Mesothelial cell of epicardium (in vitro differentiated cells): ENCODE measurements at regions not wholly inside any gene's neighbourhood (a gene's known extent, or its start where the extent isn't known, plus 50 kb on each side); places are given as distances from the start of the nearest gene placed in this dataset.

Source experiments
- DNase-seq, 2 experiments: peaks; one replicate each; pipeline ENCODE4 v3.0.0; 2021; ENCODE audit warnings: low spot score in 2 of 2; ENCODE audit not compliant: unreplicated experiment in 2 of 2
- H3K27ac Mint-ChIP-seq: 2 replicates; pipeline ENCODE4 v1.8.0; 2021; ENCODE audit warnings: mixed read lengths
- H3K27me3 Mint-ChIP-seq: 2 replicates; pipeline ENCODE4 v1.8.0; 2021; ENCODE audit warnings: low read depth, mixed read lengths
- H3K36me3 Mint-ChIP-seq: 2 replicates; pipeline ENCODE4 v1.8.0; 2021; ENCODE audit warnings: mixed read lengths
- H3K4me1 Mint-ChIP-seq: 2 replicates; pipeline ENCODE4 v1.8.0; 2021; ENCODE audit warnings: mixed read lengths
- H3K4me3 Mint-ChIP-seq: 2 replicates; pipeline ENCODE4 v1.8.0; 2021; ENCODE audit warnings: mild to moderate bottlenecking, moderate library complexity, mixed read lengths
- H3K9me3 Mint-ChIP-seq: 2 replicates; pipeline ENCODE4 v1.8.0; 2021; ENCODE audit warnings: mixed read lengths
- CTCF ChIP-seq: fragments of 200-600 bp; sonication (generic); IDR thresholded peaks from one replicate; pipeline ENCODE4 v1.5.0; 2021; ENCODE audit warnings: antibody characterized with exemption; ENCODE audit not compliant: unreplicated experiment

DNA sequence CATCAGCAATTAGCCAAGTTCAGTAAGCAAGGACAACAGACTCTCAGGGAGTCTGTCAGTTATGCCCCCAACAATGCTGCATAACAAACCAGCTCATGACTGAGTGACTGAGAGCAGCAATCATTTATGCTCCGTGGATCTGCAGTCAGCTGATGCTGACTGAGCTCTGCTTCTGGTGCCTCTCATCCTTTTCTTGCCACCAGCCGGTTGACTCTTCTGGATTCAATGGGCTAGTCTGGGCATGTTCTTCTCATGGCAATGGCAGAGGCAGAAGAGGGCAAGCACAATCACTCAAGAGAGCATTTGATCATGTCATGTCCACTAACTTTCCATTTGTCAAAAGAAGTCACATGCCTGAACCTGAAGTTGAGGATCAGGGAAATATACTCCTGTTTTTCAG, 157.0 kb upstream of the NTRK2 start:
- no peaks in the 10 kb centered on the region for H3K36me3 Mint-ChIP-seq
- DNase-seq, result no peak
- TF ChIP-seq CTCF, result no peak
- H3K27me3 Mint-ChIP-seq, result no peaks in the 10 kb centered on the region
- H3K4me1 Mint-ChIP-seq, result peaks cover 3% of the 10 kb centered on the region
- H3K4me3 Mint-ChIP-seq, result no peak overlapping the region
- no peak overlapping the region for H3K27ac Mint-ChIP-seq
- H3K9me3 Mint-ChIP-seq, result peaks cover 15% of the 10 kb centered on the region

DNA sequence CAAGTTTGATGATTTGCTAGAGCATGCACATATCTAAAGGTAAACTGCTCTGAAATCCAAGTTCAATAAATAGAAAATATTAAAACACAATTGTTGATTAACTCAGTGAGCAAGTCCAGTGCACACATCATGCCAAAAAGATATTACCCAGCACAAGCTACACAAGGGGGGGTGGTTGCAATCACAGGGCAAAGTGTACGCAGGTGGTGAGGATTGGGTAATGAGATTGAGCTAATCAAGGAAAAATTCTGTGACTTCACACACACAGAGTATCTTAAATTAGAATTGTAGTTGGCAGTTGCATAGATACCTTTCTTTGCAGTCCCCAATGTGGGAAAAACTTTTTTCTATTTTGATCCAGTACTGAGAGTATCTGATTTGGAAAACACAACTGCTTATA, 156.1 kb upstream of the NTRK2 start:
- Mint-ChIP-seq H3K9me3 (peaks cover 15% of the 10 kb centered on the region), H3K36me3 (no peaks in the 10 kb centered on the region), H3K4me1 (peaks cover 3% of the 10 kb centered on the region), H3K4me3 (no peak overlapping the region), H3K27me3 (no peaks in the 10 kb centered on the region), H3K27ac (no peak overlapping the region)
- no peak for DNase-seq
- TF ChIP-seq CTCF, result no peak

- DNase-seq, result no peak
- Mint-ChIP-seq H3K36me3 (no peaks in the 10 kb centered on the region), H3K27me3 (no peaks in the 10 kb centered on the region), H3K9me3 (peaks cover 14% of the 10 kb centered on the region), H3K27ac (no peak overlapping the region), H3K4me3 (no peak overlapping the region), H3K4me1 (peaks cover 3% of the 10 kb centered on the region)
- no peak for TF ChIP-seq CTCF
These were observed 155.6 kb upstream of the NTRK2 start for GRCh38 chr9:84513979-84514378.

DNA sequence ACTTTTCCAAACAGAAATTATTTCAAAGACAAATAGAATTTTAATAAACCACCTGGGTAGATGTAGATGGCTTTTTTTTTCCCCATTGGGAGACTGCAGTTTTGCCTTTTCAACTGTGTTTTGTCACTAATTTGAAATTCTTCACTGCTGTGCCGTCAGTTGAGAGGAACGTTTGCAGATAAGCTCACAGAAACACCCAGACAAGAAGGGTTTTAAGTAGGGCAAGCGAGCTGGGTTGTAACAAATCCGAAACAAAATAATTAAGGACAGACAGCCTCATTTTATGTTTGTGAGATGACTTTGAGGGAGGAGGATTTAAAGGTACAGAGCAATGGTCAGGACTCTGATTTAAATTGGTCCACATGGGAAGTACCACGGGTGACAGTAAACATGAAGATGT, 155.1 kb upstream of the NTRK2 start:
- H3K4me3 Mint-ChIP-seq, result no peak overlapping the region
- no peak for TF ChIP-seq CTCF

DNA sequence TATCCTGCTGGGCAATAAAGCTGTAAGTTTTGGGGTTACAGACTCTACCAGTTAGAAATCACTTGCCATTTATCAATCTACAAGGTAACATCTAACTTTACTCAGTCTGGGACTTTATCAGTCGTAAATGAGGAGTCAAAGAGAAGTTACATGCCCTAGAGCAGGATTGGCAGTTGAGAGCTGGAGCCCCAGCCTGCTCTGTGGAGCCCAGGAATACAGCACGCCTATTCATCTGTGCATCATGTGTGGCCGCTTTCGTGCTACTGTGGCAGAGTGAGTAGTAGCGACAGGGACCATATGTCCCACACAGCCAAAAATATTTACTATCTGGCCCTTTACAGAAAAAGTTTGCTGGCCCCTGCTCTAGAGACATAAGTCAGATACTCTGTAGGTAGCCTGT, 152.5 kb upstream of the NTRK2 start:
- TF ChIP-seq CTCF, result no peak
- Mint-ChIP-seq H3K27ac (no peak overlapping the region), H3K4me3 (no peak overlapping the region), H3K9me3 (peaks cover 15% of the 10 kb centered on the region), H3K36me3 (no peaks in the 10 kb centered on the region), H3K4me1 (peaks cover 3% of the 10 kb centered on the region), H3K27me3 (no peaks in the 10 kb centered on the region)
- DNase-seq, result no peak

More for the DNA sequence above, 155.1 kb upstream of the NTRK2 start:
- no peaks in the 10 kb centered on the region for H3K27me3 Mint-ChIP-seq
- DNase-seq, result no peak
- no peaks in the 10 kb centered on the region for H3K36me3 Mint-ChIP-seq
- H3K4me1 Mint-ChIP-seq, result peaks cover 3% of the 10 kb centered on the region
- peaks cover 16% of the 10 kb centered on the region for H3K9me3 Mint-ChIP-seq
- H3K27ac Mint-ChIP-seq, result peak overlapping the region; percentile 43

- Mint-ChIP-seq H3K36me3 (no peaks in the 10 kb centered on the region), H3K9me3 (peaks cover 21% of the 10 kb centered on the region), H3K4me1 (peaks cover 2% of the 10 kb centered on the region), H3K27me3 (no peaks in the 10 kb centered on the region), H3K4me3 (no peak overlapping the region), H3K27ac (no peak overlapping the region)
- no peak for TF ChIP-seq CTCF
- no peak for DNase-seq
These were observed 150.1 kb upstream of the NTRK2 start for GRCh38 chr9:84519413-84519812.
